HCT116 (cell line): ENCODE measurements at regions not wholly inside any gene's neighbourhood (a gene's known extent, or its start where the extent isn't known, plus 50 kb on each side); places are given as distances from the start of the nearest gene placed in this dataset.
A peak's percentile ranks its signal among the peaks of the same experiment; 100 is the strongest.

ENCODE experiments used
- ATAC-seq: fragments of 200-7000 bp; cut with Tn5 transposase; 2 replicates; pipeline ENCODE4 v1.9.1; 2020; ENCODE audit warnings: mild to moderate bottlenecking, moderate library complexity
- BruUV-seq: library from RNA; stranded (reverse); fragments of 400-500 nt; replicated peaks from 2 replicates; lab custom pipeline; 2021; lab: Mats Ljungman, UMichigan
- CTCF ChIA-PET: fragments of 300-600 bp; sonication (Branson Sonifier 250); formaldehyde crosslinking; loops from one replicate; lab custom pipeline; 2021; ENCODE audit warnings: antibody characterized with exemption; lab: Charles Lee
- POLR2A ChIA-PET: fragments of 300-600, 350-600 bp; sonication (Branson Sonifier 250); formaldehyde crosslinking; loops from one replicate; lab custom pipeline; 2021; ENCODE audit warnings: antibody characterized with exemption; lab: Charles Lee
- RAD21 ChIA-PET, 2 experiments: fragments of 300-600 bp; sonication (Branson Sonifier 250); formaldehyde crosslinking; loops; one replicate each; lab custom pipeline; 2023; ENCODE audit warnings: low total read pairs in 2 of 2; ENCODE audit not compliant: uncharacterized antibody in 2 of 2, unreplicated experiment in 2 of 2, low non-redundant PET in 1 of 2; lab: Charles Lee
- DNase-seq: peaks from one replicate; pipeline ENCODE4 v3.0.0-alpha.2; 2010; ENCODE audit warnings: low read depth, low spot score
- H2AFZ ChIP-seq: fragments of 200-600 bp; shearing (Covaris generic), sonication (generic); 2 replicates; pipeline ENCODE4 v1.6.1; 2017; ENCODE audit warnings: low read depth, mixed run types, mixed read lengths, antibody characterized with exemption, low read length; ENCODE audit not compliant: poor library complexity, severe bottlenecking
- H3K27ac ChIP-seq: 2 replicates; pipeline ENCODE4 v1.5.1; 2012; ENCODE audit warnings: low read depth, low read length
- H3K27me3 ChIP-seq: fragments of 200-600 bp; sonication (generic); 2 replicates; pipeline ENCODE4 v1.6.1; 2016; ENCODE audit warnings: mixed run types, low read length, mixed read lengths; ENCODE audit not compliant: insufficient read depth
- H3K36me3 ChIP-seq, 2 experiments: fragments of 200-500 bp in 1 of 2; fragments of 200-600 bp in 1 of 2; sonication (Bioruptor generic) in 1 of 2; sonication (generic) in 1 of 2; 2 replicates each; pipeline versions ENCODE4 v1.5.1 to v1.6.1; 2014 to 2016; ENCODE audit warnings: low read length in 2 of 2, inconsistent platforms in 1 of 2, mixed read lengths in 1 of 2, mixed run types in 1 of 2; ENCODE audit not compliant: insufficient read depth in 2 of 2, control insufficient read depth in 1 of 2
- H3K4me1 ChIP-seq, 2 experiments: fragments of 200-600 bp in 1 of 2; sonication (generic) in 1 of 2; 2 replicates each; pipeline versions ENCODE4 v1.5.1 to v1.6.1; 2012 to 2017; ENCODE audit warnings: low read length in 2 of 2, inconsistent platforms in 1 of 2, mild to moderate bottlenecking in 1 of 2, mixed read lengths in 1 of 2, mixed run types in 1 of 2, moderate library complexity in 1 of 2; ENCODE audit not compliant: insufficient read depth in 2 of 2, control insufficient read depth in 1 of 2
- H3K4me2 ChIP-seq: fragments of 200-600 bp; sonication (generic); 2 replicates; pipeline ENCODE4 v1.6.1; 2017; ENCODE audit warnings: mixed run types, low read length, mixed read lengths
- H3K4me3 ChIP-seq, 2 experiments: fragments of 200-600 bp in 1 of 2; sonication (generic) in 1 of 2; replicated peaks in 1 of 2; 2 replicates each; pipeline ENCODE4 v1.5.1; 2011 to 2016; ENCODE audit warnings: low read length in 2 of 2, control low read depth in 1 of 2, low read depth in 1 of 2, mild to moderate bottlenecking in 1 of 2, mixed read lengths in 1 of 2, mixed run types in 1 of 2
- H3K79me2 ChIP-seq: fragments of 200-600 bp; sonication (generic); 2 replicates; pipeline ENCODE4 v1.6.1; 2017; ENCODE audit warnings: mild to moderate bottlenecking, mixed run types, low read length, moderate library complexity, mixed read lengths; ENCODE audit not compliant: insufficient read depth
- H3K9ac ChIP-seq: fragments of 200-600 bp; sonication (generic); 2 replicates; pipeline ENCODE4 v1.6.1; 2016; ENCODE audit warnings: low read length, mixed read lengths
- H3K9me2 ChIP-seq: fragments of 200-600 bp; sonication (generic), shearing (Covaris generic); 2 replicates; pipeline ENCODE4 v1.6.1; 2017; ENCODE audit warnings: mixed run types, mild to moderate bottlenecking, moderate library complexity; ENCODE audit not compliant: insufficient read depth
- H3K9me3 ChIP-seq, 2 experiments: fragments of 200-500 bp in 1 of 2; fragments of 200-600 bp in 1 of 2; sonication (Bioruptor generic) in 1 of 2; sonication (generic) in 1 of 2; 2 replicates each; pipeline ENCODE4 v1.6.1; 2014 to 2017; ENCODE audit warnings: low read length in 2 of 2, mixed read lengths in 2 of 2, inconsistent platforms in 1 of 2, low read depth in 1 of 2, mild to moderate bottlenecking in 1 of 2, mixed run types in 1 of 2, moderate library complexity in 1 of 2; ENCODE audit not compliant: control insufficient read depth in 1 of 2, insufficient read depth in 1 of 2
- H4K20me1 ChIP-seq: fragments of 200-600 bp; sonication (generic), shearing (Covaris generic); 2 replicates; pipeline ENCODE4 v1.6.1; 2017; ENCODE audit warnings: mixed run types, mild to moderate bottlenecking, moderate library complexity; ENCODE audit not compliant: insufficient read depth
- CBX3 ChIP-seq: IDR thresholded peaks from 2 replicates; pipeline ENCODE4 v1.6.1; 2012; ENCODE audit warnings: low read depth
- EGR1 ChIP-seq: IDR thresholded peaks from 2 replicates; pipeline ENCODE4 v1.6.1; 2012; ENCODE audit warnings: low read depth
- EZH2 ChIP-seq: fragments of 200-600 bp; sonication (generic); IDR thresholded peaks from 2 replicates; pipeline ENCODE4 v1.6.1; 2017; ENCODE audit warnings: antibody characterized with exemption, mixed run types
- EZH2phosphoT487 ChIP-seq: fragments of 200-600 bp; IDR thresholded peaks from 2 replicates; pipeline ENCODE4 v1.6.1; 2018; ENCODE audit warnings: antibody characterized with exemption, borderline replicate concordance
- FOSL1 ChIP-seq: IDR thresholded peaks from 2 replicates; pipeline ENCODE4 v1.6.1; 2012; ENCODE audit warnings: low read depth
- JUND ChIP-seq: IDR thresholded peaks from 2 replicates; pipeline ENCODE4 v1.6.1; 2012
- POLR2AphosphoS5 ChIP-seq: IDR thresholded peaks from 2 replicates; pipeline ENCODE4 v1.6.1; 2011; ENCODE audit warnings: mild to moderate bottlenecking, low read depth, low read length, moderate library complexity
- RAD21 ChIP-seq: IDR thresholded peaks from 2 replicates; pipeline ENCODE4 v1.6.1; 2012; ENCODE audit warnings: low read depth, mild to moderate bottlenecking
- SIN3A ChIP-seq: IDR thresholded peaks from 2 replicates; pipeline ENCODE4 v1.6.1; 2012; ENCODE audit warnings: low read depth
- SRF ChIP-seq: IDR thresholded peaks from 2 replicates; pipeline ENCODE4 v1.6.1; 2012; ENCODE audit warnings: low read depth
- TCF7L2 ChIP-seq: IDR thresholded peaks from 2 replicates; pipeline ENCODE4 v1.7.0; 2011; ENCODE audit warnings: borderline replicate concordance, inconsistent platforms; ENCODE audit not compliant: insufficient read depth, insufficient read length; ENCODE audit errors: extremely low read depth
- YY1 ChIP-seq: IDR thresholded peaks from 2 replicates; pipeline ENCODE4 v1.6.1; 2011; ENCODE audit warnings: low read length, low read depth, moderate library complexity, mild to moderate bottlenecking; ENCODE audit not compliant: insufficient replicate concordance; ENCODE audit errors: extremely low read depth
- ZFX ChIP-seq: fragments of 450-650 bp; IDR thresholded peaks from 2 replicates; pipeline ENCODE4 v1.6.1; 2017
- ZNF274 ChIP-seq: fragments of 200-500 bp; sonication (Bioruptor generic); IDR thresholded peaks from 2 replicates; pipeline ENCODE4 v1.6.1; 2014; ENCODE audit warnings: mild to moderate bottlenecking, low read depth, low read length, inconsistent platforms
- intact Hi-C: fragments of 100-400 bp; cut with micrococcal nuclease; formaldehyde crosslinking; loops from 2 replicates; pipeline ENCODE4 v1.10.0; 2022
- TF ChIP-seq, protein P1 (sequence below): IDR thresholded peaks from 2 replicates; pipeline ENCODE4 v1.6.1; 2012; ENCODE audit warnings: low read depth
- TF ChIP-seq, protein P2 (sequence below): IDR thresholded peaks from 2 replicates; pipeline ENCODE4 v1.6.1; 2012
- TF ChIP-seq, protein P3 (sequence below), 3 experiments: fragments of 200-600 bp in 1 of 3; sonication (generic) in 1 of 3; IDR thresholded peaks in 2 of 3; conservative IDR thresholded peaks in 1 of 3; 2 replicates each; pipeline ENCODE4 v1.5.1; 2012 to 2017; ENCODE audit warnings: low read depth in 2 of 3, low read length in 2 of 3, antibody characterized with exemption in 1 of 3, borderline replicate concordance in 1 of 3, control low read depth in 1 of 3, mild to moderate bottlenecking in 1 of 3, mixed read lengths in 1 of 3, mixed run types in 1 of 3, moderate library complexity in 1 of 3; ENCODE audit not compliant: insufficient read depth in 1 of 3
- TF ChIP-seq, protein P4 (sequence below): IDR thresholded peaks from 2 replicates; pipeline ENCODE4 v1.6.1; 2012

DNA sequence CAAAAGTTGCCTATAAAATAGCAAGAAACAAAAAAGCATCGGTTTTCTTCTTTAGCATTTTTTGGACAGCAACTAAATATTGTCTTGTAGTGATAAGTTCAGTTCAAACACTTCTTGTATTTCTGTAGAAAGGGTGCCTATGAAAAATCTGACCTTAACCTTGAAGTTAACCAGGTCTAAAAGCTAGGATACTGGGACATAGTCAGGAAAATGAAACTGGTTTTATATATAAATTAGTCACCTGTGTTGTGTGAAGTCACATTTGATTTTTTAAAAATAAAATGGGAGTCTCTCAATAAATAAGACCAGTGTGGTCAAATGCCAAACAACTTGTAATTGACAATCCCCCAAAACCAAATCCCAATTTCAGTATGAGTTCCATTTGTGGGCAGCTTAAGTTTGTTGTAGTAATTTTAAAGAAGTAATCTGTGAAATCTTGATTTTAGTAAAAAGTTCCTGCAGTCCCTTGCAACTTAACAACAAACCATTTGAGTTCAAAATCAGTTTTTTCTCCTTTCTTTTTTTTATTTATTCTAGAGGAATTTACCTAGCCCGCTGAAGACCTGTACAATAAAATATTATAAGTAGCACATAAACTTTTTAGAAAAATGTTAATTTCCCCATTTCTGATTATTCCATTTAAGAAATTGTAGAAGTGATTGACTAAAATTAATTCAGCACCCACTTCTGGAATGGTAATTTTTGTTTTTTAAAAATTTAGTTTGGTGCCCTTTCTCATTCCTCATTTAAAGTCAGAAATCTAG is 84.5 kb upstream of the PPARA start:
- intact Hi-C loops: no loop called here
- RAD21 ChIA-PET: no interaction called here
- no peaks in the 10 kb centered on the region for H3K36me3 ChIP-seq
- no peaks in the 10 kb centered on the region for H3K9me3 ChIP-seq
- H3K4me3 ChIP-seq: peak overlapping the region in 1 of 2 experiments; percentile 57; a peak in 3 of 4 replicates
- H2AFZ ChIP-seq: no peak overlapping the region
- no peaks in the 10 kb centered on the region for H3K9me2 ChIP-seq
- H3K27me3 ChIP-seq: no peaks in the 10 kb centered on the region
- peak overlapping the region; percentile 100; the same call in 1 of the 2 replicates for H3K27ac ChIP-seq
- H3K9ac ChIP-seq: peak overlapping the region; percentile 83
- no peaks in the 10 kb centered on the region for H4K20me1 ChIP-seq
- peaks cover 12 to 48% of the 10 kb centered on the region in 2 experiments for H3K4me1 ChIP-seq
- DNase-seq (no peak), ATAC-seq (no peak)
- peaks cover 87% of the 10 kb centered on the region for H3K79me2 ChIP-seq
- POLR2A ChIA-PET: interaction anchor here (0.5 kb wide), 1 partner anchor 786 kb away, joined by 3 read pairs; no protein-coding TSS in a partner anchor
- no peak for TF ChIP-seq ZFX
- no peak for TF ChIP-seq SIN3A
- TF ChIP-seq TCF7L2: no peak
- TF ChIP-seq, protein P1, sequence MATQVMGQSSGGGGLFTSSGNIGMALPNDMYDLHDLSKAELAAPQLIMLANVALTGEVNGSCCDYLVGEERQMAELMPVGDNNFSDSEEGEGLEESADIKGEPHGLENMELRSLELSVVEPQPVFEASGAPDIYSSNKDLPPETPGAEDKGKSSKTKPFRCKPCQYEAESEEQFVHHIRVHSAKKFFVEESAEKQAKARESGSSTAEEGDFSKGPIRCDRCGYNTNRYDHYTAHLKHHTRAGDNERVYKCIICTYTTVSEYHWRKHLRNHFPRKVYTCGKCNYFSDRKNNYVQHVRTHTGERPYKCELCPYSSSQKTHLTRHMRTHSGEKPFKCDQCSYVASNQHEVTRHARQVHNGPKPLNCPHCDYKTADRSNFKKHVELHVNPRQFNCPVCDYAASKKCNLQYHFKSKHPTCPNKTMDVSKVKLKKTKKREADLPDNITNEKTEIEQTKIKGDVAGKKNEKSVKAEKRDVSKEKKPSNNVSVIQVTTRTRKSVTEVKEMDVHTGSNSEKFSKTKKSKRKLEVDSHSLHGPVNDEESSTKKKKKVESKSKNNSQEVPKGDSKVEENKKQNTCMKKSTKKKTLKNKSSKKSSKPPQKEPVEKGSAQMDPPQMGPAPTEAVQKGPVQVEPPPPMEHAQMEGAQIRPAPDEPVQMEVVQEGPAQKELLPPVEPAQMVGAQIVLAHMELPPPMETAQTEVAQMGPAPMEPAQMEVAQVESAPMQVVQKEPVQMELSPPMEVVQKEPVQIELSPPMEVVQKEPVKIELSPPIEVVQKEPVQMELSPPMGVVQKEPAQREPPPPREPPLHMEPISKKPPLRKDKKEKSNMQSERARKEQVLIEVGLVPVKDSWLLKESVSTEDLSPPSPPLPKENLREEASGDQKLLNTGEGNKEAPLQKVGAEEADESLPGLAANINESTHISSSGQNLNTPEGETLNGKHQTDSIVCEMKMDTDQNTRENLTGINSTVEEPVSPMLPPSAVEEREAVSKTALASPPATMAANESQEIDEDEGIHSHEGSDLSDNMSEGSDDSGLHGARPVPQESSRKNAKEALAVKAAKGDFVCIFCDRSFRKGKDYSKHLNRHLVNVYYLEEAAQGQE: no peak
- no peak for TF ChIP-seq FOSL1
- TF ChIP-seq JUND: no peak
- TF ChIP-seq, protein P2, sequence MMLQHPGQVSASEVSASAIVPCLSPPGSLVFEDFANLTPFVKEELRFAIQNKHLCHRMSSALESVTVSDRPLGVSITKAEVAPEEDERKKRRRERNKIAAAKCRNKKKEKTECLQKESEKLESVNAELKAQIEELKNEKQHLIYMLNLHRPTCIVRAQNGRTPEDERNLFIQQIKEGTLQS: no peak
- no peak for TF ChIP-seq ZNF274
- TF ChIP-seq YY1: no peak
- TF ChIP-seq RAD21: no peak
- TF ChIP-seq CBX3: no peak
- TF ChIP-seq, protein P3, sequence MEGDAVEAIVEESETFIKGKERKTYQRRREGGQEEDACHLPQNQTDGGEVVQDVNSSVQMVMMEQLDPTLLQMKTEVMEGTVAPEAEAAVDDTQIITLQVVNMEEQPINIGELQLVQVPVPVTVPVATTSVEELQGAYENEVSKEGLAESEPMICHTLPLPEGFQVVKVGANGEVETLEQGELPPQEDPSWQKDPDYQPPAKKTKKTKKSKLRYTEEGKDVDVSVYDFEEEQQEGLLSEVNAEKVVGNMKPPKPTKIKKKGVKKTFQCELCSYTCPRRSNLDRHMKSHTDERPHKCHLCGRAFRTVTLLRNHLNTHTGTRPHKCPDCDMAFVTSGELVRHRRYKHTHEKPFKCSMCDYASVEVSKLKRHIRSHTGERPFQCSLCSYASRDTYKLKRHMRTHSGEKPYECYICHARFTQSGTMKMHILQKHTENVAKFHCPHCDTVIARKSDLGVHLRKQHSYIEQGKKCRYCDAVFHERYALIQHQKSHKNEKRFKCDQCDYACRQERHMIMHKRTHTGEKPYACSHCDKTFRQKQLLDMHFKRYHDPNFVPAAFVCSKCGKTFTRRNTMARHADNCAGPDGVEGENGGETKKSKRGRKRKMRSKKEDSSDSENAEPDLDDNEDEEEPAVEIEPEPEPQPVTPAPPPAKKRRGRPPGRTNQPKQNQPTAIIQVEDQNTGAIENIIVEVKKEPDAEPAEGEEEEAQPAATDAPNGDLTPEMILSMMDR (IDR thresholded peaks at IDR 0.05 in 2 of 3, conservative IDR thresholded peaks at IDR 0.05 in 1 of 3; ENCODE audit: borderline replicate concordance in 1 of 3, insufficient read depth in 1 of 3, low read depth in 2 of 3, low read length in 2 of 3): no peak
- TF ChIP-seq SRF: no peak
- no peak for TF ChIP-seq EGR1
- no peak for TF ChIP-seq EZH2phosphoT487
- TF ChIP-seq, protein P4, sequence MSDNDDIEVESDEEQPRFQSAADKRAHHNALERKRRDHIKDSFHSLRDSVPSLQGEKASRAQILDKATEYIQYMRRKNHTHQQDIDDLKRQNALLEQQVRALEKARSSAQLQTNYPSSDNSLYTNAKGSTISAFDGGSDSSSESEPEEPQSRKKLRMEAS: no peak; the same call in 1 of the 2 replicates
- TF ChIP-seq POLR2AphosphoS5: no peak
- no peak for TF ChIP-seq EZH2
- peak overlapping the region; percentile 90 for H3K4me2 ChIP-seq
- no TSS peak for BruUV-seq
- CTCF ChIA-PET: interaction anchor here (1.0 kb wide), 1 partner anchor 60 kb away, joined by 3 read pairs; no protein-coding TSS in a partner anchor
